ENCODE measurements at regions not wholly inside any gene's neighbourhood (a gene's known extent, or its start where the extent isn't known, plus 50 kb on each side); places are given as distances from the start of the nearest gene placed in this dataset.

GRCh38 chr6:48973491-48973890, 489.6 kb downstream of the MMUT start:
- no TSS peak for BruUV-seq (replicated peaks)
- 0% methylated on average over 1 of the region's 1 CpG for WGBS (ENCODE audit: insufficient coverage, insufficient replicate concordance, low lambda C conversion rate, missing lambda C conversion rate)

More at GRCh38 chr6:48973491-48973890, 489.6 kb downstream of the MMUT start:
- Histone ChIP-seq H3K4me3 (no peak overlapping the region), H3K27ac (ENCODE audit: control insufficient read depth, insufficient read depth) (no peak overlapping the region), H3K4me1 (ENCODE audit: control insufficient read depth, insufficient read depth, low read length) (no peaks in the 10 kb centered on the region), H4K20me1 (ENCODE audit: control insufficient read depth, insufficient read depth) (no peaks in the 10 kb centered on the region), H3K4me2 (ENCODE audit: control insufficient read depth, insufficient read depth) (no peak overlapping the region), H2AFZ (ENCODE audit: control insufficient read depth, low read depth, low read length) (no peak overlapping the region), H3K9me3 (replicated peaks; ENCODE audit: control insufficient read depth, insufficient read depth, low read length) (no peaks in the 10 kb centered on the region), H3K79me2 (ENCODE audit: control insufficient read depth, insufficient read depth, low read length) (no peaks in the 10 kb centered on the region), H3K27me3 (replicated peaks in 1 of 2; ENCODE audit: control insufficient read depth in 2 of 2, insufficient read depth in 2 of 2, low read length in 1 of 2) (no peaks in the 10 kb centered on the region), H3K36me3 (ENCODE audit: control insufficient read depth in 2 of 2, insufficient read depth in 2 of 2, low read length in 1 of 2) (no peaks in the 10 kb centered on the region), H3K9ac (ENCODE audit: control insufficient read depth, insufficient read depth, low read length) (no peak overlapping the region)
- intact Hi-C loops (cut with micrococcal nuclease; ENCODE audit: unreplicated experiment): no loop called here
- ChIA-PET CTCF (interaction anchor here (0.6 kb wide), 1 partner anchor 47 kb away, joined by 3 read pairs; no protein-coding TSS in a partner anchor), SMC1A (ENCODE audit: uncharacterized antibody, unreplicated experiment) (interaction anchor here (0.8 kb wide), 1 partner anchor 13 kb away, joined by 3 read pairs; no protein-coding TSS in a partner anchor), RAD21 (ENCODE audit: unreplicated experiment) (no interaction called here), POLR2A (no interaction called here)
- FAIRE-seq: no peak
- no peak for ATAC-seq
- DNase-seq (ENCODE audit: low read depth, low spot score): no peak
- TF ChIP-seq NRF1 (conservative IDR thresholded peaks at IDR 0.05; ENCODE audit: low read depth, low read length): no peak
- no peak for TF ChIP-seq ZNF207 (IDR thresholded peaks at IDR 0.05; ENCODE audit: borderline replicate concordance)
- TF ChIP-seq HDAC6 (IDR thresholded peaks at IDR 0.05; ENCODE audit: unreplicated experiment): no peak
- no peak for TF ChIP-seq CTCF (IDR thresholded peaks at IDR 0.05 in 2 of 3, conservative IDR thresholded peaks at IDR 0.05 in 1 of 3; ENCODE audit: control insufficient read depth in 2 of 3, extremely low read depth in 1 of 3, insufficient read depth in 1 of 3, low read depth in 3 of 3, low read length in 3 of 3)
- no peak for TF ChIP-seq MEF2B (IDR thresholded peaks at IDR 0.05; ENCODE audit: partially characterized antibody, poor library complexity, severe bottlenecking)
- no peak for TF ChIP-seq PAX5 (IDR thresholded peaks at IDR 0.05; ENCODE audit: borderline replicate concordance, low read depth, low read length)
- TF ChIP-seq WRNIP1 (IDR thresholded peaks at IDR 0.05; ENCODE audit: borderline replicate concordance, low read depth, low read length): no peak
- TF ChIP-seq SREBF2 (IDR thresholded peaks at IDR 0.05; ENCODE audit: low read length): no peak
- TF ChIP-seq BCL3 (IDR thresholded peaks at IDR 0.05; ENCODE audit: borderline replicate concordance, insufficient read depth, low read depth, low read length, poor library complexity, severe bottlenecking): no peak
- TF ChIP-seq PRDM15 (CRISPR knock-in tag; IDR thresholded peaks at IDR 0.05): no peak
- TF ChIP-seq NFYB (IDR thresholded peaks at IDR 0.05; ENCODE audit: insufficient read depth, low read depth, low read length): no peak
- no peak for TF ChIP-seq POLR2A (IDR thresholded peaks at IDR 0.05; ENCODE audit: low read depth, low read length)
- TF ChIP-seq SUZ12 (IDR thresholded peaks at IDR 0.05; ENCODE audit: unreplicated experiment): no peak
- no peak for TF ChIP-seq BRCA1 (IDR thresholded peaks at IDR 0.05; ENCODE audit: low read depth, low read length)
- no peak for TF ChIP-seq TCF12 (IDR thresholded peaks at IDR 0.05; ENCODE audit: low read depth, low read length)
- in situ Hi-C loops (cut with MboI): no loop called here

Data from GM12878 (cell line).